GM12878 (cell line): ENCODE measurements at regions not wholly inside any gene's neighbourhood (a gene's known extent, or its start where the extent isn't known, plus 50 kb on each side); places are given as distances from the start of the nearest gene placed in this dataset.

ENCODE experiments used
- ATAC-seq: fragments of 200-7000 bp; cut with Tn5 transposase; 3 replicates; pipeline ENCODE4 v1.9.1; 2020; ENCODE audit warnings: mild to moderate bottlenecking, moderate library complexity
- BruUV-seq: library from RNA; stranded (reverse); fragments of 400-500 nt; replicated peaks from 2 replicates; lab custom pipeline; 2021; lab: Mats Ljungman, UMichigan
- CTCF ChIA-PET: fragments of 300-600 bp; sonication (Branson Sonifier 250); formaldehyde crosslinking; extraction: SDS; loops from one replicate; lab custom pipeline; 2021; ENCODE audit warnings: inconsistent platforms; lab: Yijun Ruan, JAX
- POLR2A ChIA-PET: fragments of 350-600 bp; formaldehyde crosslinking; extraction: SDS; loops from one replicate; lab custom pipeline; 2021; ENCODE audit warnings: inconsistent platforms; lab: Charles Lee
- RAD21 ChIA-PET: fragments of 300-600 bp; sonication (Branson Sonifier 250); formaldehyde crosslinking; loops from one replicate; lab custom pipeline; 2023; ENCODE audit warnings: antibody characterized with exemption; ENCODE audit not compliant: unreplicated experiment; lab: Charles Lee
- SMC1A ChIA-PET: fragments of 300-600 bp; sonication (Branson Sonifier 250); formaldehyde crosslinking; loops from one replicate; lab custom pipeline; 2023; ENCODE audit not compliant: unreplicated experiment, uncharacterized antibody; lab: Charles Lee
- DNase-seq: peaks from one replicate; pipeline ENCODE4 v3.0.0-alpha.2; 2011; ENCODE audit warnings: low read depth, low spot score
- FAIRE-seq: peaks from 3 replicates; lab custom pipeline; 2011; peaks lifted over from hg19 to GRCh38; lab: Jason Lieb, UNC
- H2AFZ ChIP-seq: 2 replicates; pipeline ENCODE4 v1.6.0; 2011; ENCODE audit warnings: low read depth, low read length, control low read depth; ENCODE audit not compliant: control insufficient read depth
- H3K27ac ChIP-seq: 2 replicates; pipeline ENCODE4 v1.5.1; 2011; ENCODE audit warnings: control low read depth; ENCODE audit not compliant: control insufficient read depth, insufficient read depth
- H3K27me3 ChIP-seq, 2 experiments: replicated peaks in 1 of 2; 2 replicates each; pipeline versions ENCODE4 v1.6.0 to v1.6.1; 2011; ENCODE audit warnings: low read length in 1 of 2; ENCODE audit not compliant: control insufficient read depth in 2 of 2, insufficient read depth in 2 of 2
- H3K36me3 ChIP-seq, 2 experiments: 2 replicates each; pipeline ENCODE4 v1.5.1; 2011; ENCODE audit warnings: low read length in 1 of 2; ENCODE audit not compliant: control insufficient read depth in 2 of 2, insufficient read depth in 2 of 2
- H3K4me1 ChIP-seq: 2 replicates; pipeline ENCODE4 v1.6.1; 2011; ENCODE audit warnings: mild to moderate bottlenecking, low read length, moderate library complexity, mixed read lengths; ENCODE audit not compliant: control insufficient read depth, insufficient read depth
- H3K4me2 ChIP-seq: 2 replicates; pipeline ENCODE4 v1.6.0; 2011; ENCODE audit warnings: control low read depth; ENCODE audit not compliant: control insufficient read depth, insufficient read depth
- H3K4me3 ChIP-seq: fragments of 200-600 bp; sonication (generic); 2 replicates; pipeline ENCODE4 v1.5.1; 2016
- H3K79me2 ChIP-seq: 2 replicates; pipeline ENCODE4 v1.6.0; 2011; ENCODE audit warnings: low read length; ENCODE audit not compliant: control insufficient read depth, insufficient read depth
- H3K9ac ChIP-seq: 2 replicates; pipeline ENCODE4 v1.8.0; 2011; ENCODE audit warnings: low read length, control low read depth, mixed read lengths; ENCODE audit not compliant: control insufficient read depth, insufficient read depth
- H3K9me3 ChIP-seq: replicated peaks from 3 replicates; pipeline ENCODE4 v1.5.1; 2011; ENCODE audit warnings: mild to moderate bottlenecking, low read length; ENCODE audit not compliant: control insufficient read depth, insufficient read depth
- H4K20me1 ChIP-seq: 2 replicates; pipeline ENCODE4 v1.6.0; 2011; ENCODE audit not compliant: control insufficient read depth, insufficient read depth
- BCL3 ChIP-seq: IDR thresholded peaks from 2 replicates; pipeline ENCODE4 v1.6.1; 2011; ENCODE audit warnings: borderline replicate concordance, low read depth, mild to moderate bottlenecking, moderate library complexity, low read length; ENCODE audit not compliant: insufficient read depth, poor library complexity, severe bottlenecking
- GATAD2B ChIP-seq: fragments of 450-650 bp; conservative IDR thresholded peaks from 2 replicates; pipeline ENCODE4 v1.6.1; 2017; ENCODE audit warnings: low read depth, mild to moderate bottlenecking, moderate library complexity
- HCFC1 ChIP-seq: fragments of 150-350 bp; IDR thresholded peaks from 2 replicates; pipeline ENCODE4 v1.6.1; 2014; ENCODE audit warnings: low read length
- NFIC ChIP-seq: IDR thresholded peaks from 2 replicates; pipeline ENCODE4 v1.6.1; 2012; ENCODE audit warnings: low read depth, mild to moderate bottlenecking, inconsistent platforms, low read length, moderate library complexity
- YBX1 ChIP-seq: fragments of 450-650 bp; IDR thresholded peaks from 2 replicates; pipeline ENCODE4 v1.6.1; 2016; ENCODE audit warnings: antibody characterized with exemption
- WGBS: methylation state at CpG from one replicate; pipeline ENCODE4 v1.1.6; 2016; ENCODE audit warnings: low lambda C conversion rate; ENCODE audit not compliant: insufficient replicate concordance, insufficient coverage; ENCODE audit errors: missing lambda C conversion rate; 5-methylcytosine and 5-hydroxymethylcytosine counted together
- in situ Hi-C: fragments of 300-500 bp; cut with MboI; formaldehyde crosslinking; loops from 9 replicates; pipeline ENCODE4 v1.14.3; 2018; ENCODE audit warnings: mixed read lengths
- intact Hi-C: fragments of 100-400 bp; cut with micrococcal nuclease; formaldehyde crosslinking; loops from one replicate; pipeline ENCODE4 v1.14.2; 2022; ENCODE audit not compliant: unreplicated experiment

- no peak for TF ChIP-seq GATAD2B
- TF ChIP-seq YBX1: no peak
Measured at GRCh38 chr4:147327322-147327721, 153.6 kb upstream of the EDNRA start (continued).

GRCh38 chr4:147328189-147328588 is 152.7 kb upstream of the EDNRA start:
- ChIA-PET SMC1A (no interaction called here), RAD21 (interaction anchor here (0.6 kb wide), 1 partner anchor 1415 kb away, joined by 3 read pairs; no protein-coding TSS in a partner anchor), POLR2A (no interaction called here), CTCF (no interaction called here)
- H2AFZ ChIP-seq: no peak overlapping the region
- H3K36me3 ChIP-seq: no peaks in the 10 kb centered on the region
- FAIRE-seq (no peak), ATAC-seq (no peak), DNase-seq (no peak)
- TF ChIP-seq NFIC: no peak
- H3K4me3 ChIP-seq: no peak overlapping the region
- no peaks in the 10 kb centered on the region for H3K9me3 ChIP-seq
- 34% methylated on average over 2 of the region's 2 CpGs for WGBS
- H3K9ac ChIP-seq: no peak overlapping the region
- no peak overlapping the region for H3K27ac ChIP-seq
- H3K4me1 ChIP-seq: no peaks in the 10 kb centered on the region
- BruUV-seq: no TSS peak
- intact Hi-C loops: no loop called here
- H4K20me1 ChIP-seq: no peaks in the 10 kb centered on the region
- in situ Hi-C loops: no loop called here
- H3K79me2 ChIP-seq: no peaks in the 10 kb centered on the region
- H3K27me3 ChIP-seq: no peaks in the 10 kb centered on the region
- no peak overlapping the region for H3K4me2 ChIP-seq

GRCh38 chr4:147328756-147329446 is 152.0 kb upstream of the EDNRA start:
- RAD21 ChIA-PET: interaction anchor here (0.6 kb wide), 1 partner anchor 1415 kb away, joined by 3 read pairs; no protein-coding TSS in a partner anchor
- BruUV-seq: no TSS peak
- Histone ChIP-seq H3K9ac (no peak overlapping the region), H3K27me3 (no peaks in the 10 kb centered on the region), H3K36me3 (no peaks in the 10 kb centered on the region), H3K27ac (no peak overlapping the region), H3K4me3 (no peak overlapping the region), H3K4me2 (no peak overlapping the region), H2AFZ (no peak overlapping the region), H3K79me2 (no peaks in the 10 kb centered on the region), H4K20me1 (no peaks in the 10 kb centered on the region), H3K4me1 (no peaks in the 10 kb centered on the region), H3K9me3 (no peaks in the 10 kb centered on the region)
- TF ChIP-seq BCL3 (no peak), HCFC1 (no peak)
- SMC1A ChIA-PET: no interaction called here
- POLR2A ChIA-PET: no interaction called here
- DNase-seq (no peak), FAIRE-seq (no peak), ATAC-seq (no peak)
- WGBS: 8% methylated on average over 8 of the region's 8 CpGs
- CTCF ChIA-PET: no interaction called here
- intact Hi-C loops: no loop called here
- in situ Hi-C loops: no loop called here
